Spleen (tissue), 7 donors: ENCODE measurements at regions not wholly inside any gene's neighbourhood (a gene's known extent, or its start where the extent isn't known, plus 50 kb on each side); places are given as distances from the start of the nearest gene placed in this dataset.

Source experiments
- POLR2A ChIP-seq, 3 donors: fragments of 450-650 bp; IDR thresholded peaks; one replicate each; pipeline ENCODE4 v1.5.1; 2017; ENCODE audit warnings: antibody characterized with exemption in 3 of 3, mild to moderate bottlenecking in 1 of 3
- POLR2AphosphoS5 ChIP-seq, 3 donors: sonication (generic); formaldehyde crosslinking; IDR thresholded peaks; one replicate each; pipeline ENCODE4 v1.5.1; 2017; ENCODE audit warnings: antibody characterized with exemption in 3 of 3
- TF ChIP-seq, protein P1 (sequence below), 11 experiments: fragments of 200-600 bp in 7 of 11; fragments of 450-650 bp in 4 of 11; sonication (generic) in 4 of 11; IDR thresholded peaks in 8 of 11; conservative IDR thresholded peaks in 3 of 11; 1 replicate in 7 of 11; 2 replicates in 4 of 11; pipeline versions ENCODE4 v1.4.0 to v1.8.0; 2016 to 2021; ENCODE audit warnings: antibody characterized with exemption in 11 of 11, inconsistent platforms in 4 of 11, mild to moderate bottlenecking in 1 of 11
- donor health status: DM: no; HTN: no; CAD: no; lungs with moderate emphysema.
- donor health status: DM: no; HTN: no; CAD: no.
- donor health status: DM: no; HTN: no; CAD: no.

DNA sequence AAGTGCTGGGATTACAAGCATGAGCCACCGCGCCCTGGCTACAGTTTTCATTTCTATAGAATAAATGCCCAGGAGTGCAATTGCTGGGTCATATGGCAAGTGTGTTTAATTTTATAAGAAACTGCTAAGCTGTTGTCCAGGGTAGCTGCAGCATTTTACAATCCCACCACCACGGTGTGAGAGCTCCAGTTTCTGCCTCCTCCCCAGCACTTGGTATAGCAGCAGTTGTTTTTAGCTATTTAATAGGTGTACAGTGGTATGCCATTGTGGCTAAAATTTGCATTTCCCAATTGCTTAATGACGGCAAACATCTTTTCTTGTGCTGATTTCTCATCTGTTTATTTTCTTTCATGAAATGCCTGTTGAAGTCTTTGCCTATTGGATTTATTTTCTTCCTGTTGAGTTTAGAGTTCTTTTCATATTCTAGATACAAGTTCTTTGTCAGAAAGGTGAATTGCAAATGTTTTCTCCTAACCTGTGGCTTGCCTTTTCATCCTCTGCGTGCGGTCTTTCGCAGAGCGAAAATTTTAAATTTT is 100.3 kb downstream of the NDFIP1 start:
- TF ChIP-seq, protein P1, sequence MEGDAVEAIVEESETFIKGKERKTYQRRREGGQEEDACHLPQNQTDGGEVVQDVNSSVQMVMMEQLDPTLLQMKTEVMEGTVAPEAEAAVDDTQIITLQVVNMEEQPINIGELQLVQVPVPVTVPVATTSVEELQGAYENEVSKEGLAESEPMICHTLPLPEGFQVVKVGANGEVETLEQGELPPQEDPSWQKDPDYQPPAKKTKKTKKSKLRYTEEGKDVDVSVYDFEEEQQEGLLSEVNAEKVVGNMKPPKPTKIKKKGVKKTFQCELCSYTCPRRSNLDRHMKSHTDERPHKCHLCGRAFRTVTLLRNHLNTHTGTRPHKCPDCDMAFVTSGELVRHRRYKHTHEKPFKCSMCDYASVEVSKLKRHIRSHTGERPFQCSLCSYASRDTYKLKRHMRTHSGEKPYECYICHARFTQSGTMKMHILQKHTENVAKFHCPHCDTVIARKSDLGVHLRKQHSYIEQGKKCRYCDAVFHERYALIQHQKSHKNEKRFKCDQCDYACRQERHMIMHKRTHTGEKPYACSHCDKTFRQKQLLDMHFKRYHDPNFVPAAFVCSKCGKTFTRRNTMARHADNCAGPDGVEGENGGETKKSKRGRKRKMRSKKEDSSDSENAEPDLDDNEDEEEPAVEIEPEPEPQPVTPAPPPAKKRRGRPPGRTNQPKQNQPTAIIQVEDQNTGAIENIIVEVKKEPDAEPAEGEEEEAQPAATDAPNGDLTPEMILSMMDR (IDR thresholded peaks at IDR 0.05 in 8 of 11, conservative IDR thresholded peaks at IDR 0.05 in 3 of 11), result no peak
- no peak for TF ChIP-seq POLR2A (IDR thresholded peaks at IDR 0.05)
- no peak for TF ChIP-seq POLR2AphosphoS5 (IDR thresholded peaks at IDR 0.05)
